SK-N-SH treated with all-trans-retinoic acid at 6 μM for 48 hours (cell line): ENCODE measurements at regions not wholly inside any gene's neighbourhood (a gene's known extent, or its start where the extent isn't known, plus 50 kb on each side); places are given as distances from the start of the nearest gene placed in this dataset.

ENCODE experiments used
- ATAC-seq: fragments of 200-7000 bp; cut with Tn5 transposase; 3 replicates; pipeline ENCODE4 v1.9.1; 2020; ENCODE audit warnings: mild to moderate bottlenecking, moderate library complexity
- ARNTL ChIP-seq: fragments of 450-650 bp; formaldehyde crosslinking; IDR thresholded peaks from 2 replicates; pipeline ENCODE4 v1.5.0; 2020; ENCODE audit warnings: low read depth, mild to moderate bottlenecking, moderate library complexity, borderline replicate concordance
- BACH2 ChIP-seq: fragments of 250-450 bp; sonication (Bioruptor Pico); IDR thresholded peaks from 2 replicates; pipeline ENCODE4 v1.9.0; 2021; ENCODE audit warnings: mild to moderate bottlenecking, borderline replicate concordance
- CSDC2 ChIP-seq: fragments of 250-450 bp; sonication (Bioruptor Pico); IDR thresholded peaks from 2 replicates; pipeline ENCODE4 v1.5.0; 2020; ENCODE audit warnings: mild to moderate bottlenecking, moderate library complexity
- CSRNP3 ChIP-seq: fragments of 250-450 bp; sonication (Bioruptor Pico); IDR thresholded peaks from 2 replicates; pipeline ENCODE4 v1.5.1; 2021; ENCODE audit warnings: mild to moderate bottlenecking, moderate library complexity
- ESRRG ChIP-seq: fragments of 250-450 bp; sonication (Bioruptor Pico); IDR thresholded peaks from 2 replicates; pipeline ENCODE4 v1.6.1; 2021; ENCODE audit warnings: mild to moderate bottlenecking
- ISL1 ChIP-seq: fragments of 250-450 bp; sonication (Bioruptor Pico); IDR thresholded peaks from 2 replicates; pipeline ENCODE4 v2.1.2; 2022; ENCODE audit warnings: mild to moderate bottlenecking, moderate library complexity
- OSR1 ChIP-seq: fragments of 250-450 bp; sonication (Bioruptor Pico); IDR thresholded peaks from 2 replicates; pipeline ENCODE4 v1.8.0; 2022; ENCODE audit warnings: moderate library complexity, mild to moderate bottlenecking, inconsistent platforms
- POU6F1 ChIP-seq: fragments of 250-450 bp; sonication (Bioruptor Pico); IDR thresholded peaks from 2 replicates; pipeline ENCODE4 v1.8.0; 2021; ENCODE audit warnings: low read depth, mild to moderate bottlenecking, moderate library complexity, borderline replicate concordance
- PPARA ChIP-seq: fragments of 250-450 bp; sonication (Bioruptor Pico); IDR thresholded peaks from 2 replicates; pipeline ENCODE4 v1.5.0; 2020; ENCODE audit warnings: mild to moderate bottlenecking, borderline replicate concordance
- RARB ChIP-seq: fragments of 250-450 bp; sonication (Bioruptor Pico); IDR thresholded peaks from 2 replicates; pipeline ENCODE4 v1.8.0; 2021; ENCODE audit warnings: mild to moderate bottlenecking, moderate library complexity
- SNAI2 ChIP-seq: fragments of 250-450 bp; sonication (Bioruptor Pico); IDR thresholded peaks from 2 replicates; pipeline ENCODE4 v1.5.0; 2020; ENCODE audit warnings: mild to moderate bottlenecking, moderate library complexity
- TCF4 ChIP-seq: fragments of 250-450 bp; sonication (Bioruptor Pico); IDR thresholded peaks from 2 replicates; pipeline ENCODE4 v1.8.0; 2021; ENCODE audit warnings: mild to moderate bottlenecking, moderate library complexity, borderline replicate concordance
- TOX ChIP-seq: fragments of 250-450 bp; sonication (Bioruptor Pico); IDR thresholded peaks from 2 replicates; pipeline ENCODE4 v1.8.0; 2021; ENCODE audit warnings: mild to moderate bottlenecking, moderate library complexity, borderline replicate concordance
- ZC3H10 ChIP-seq: fragments of 250-450 bp; sonication (Bioruptor Pico); IDR thresholded peaks from 2 replicates; pipeline ENCODE4 v1.5.1; 2021; ENCODE audit warnings: mild to moderate bottlenecking, moderate library complexity
- ZFP3 ChIP-seq: fragments of 250-450 bp; sonication (Bioruptor Pico); IDR thresholded peaks from 2 replicates; pipeline ENCODE4 v1.5.0; 2020; ENCODE audit warnings: mild to moderate bottlenecking, moderate library complexity
- ZFP30 ChIP-seq: fragments of 450-650 bp; formaldehyde crosslinking; IDR thresholded peaks from 2 replicates; pipeline ENCODE4 v1.5.0; 2022; ENCODE audit warnings: mild to moderate bottlenecking, moderate library complexity
- ZNF565 ChIP-seq: fragments of 450-650 bp; formaldehyde crosslinking; conservative IDR thresholded peaks from 2 replicates; pipeline ENCODE4 v1.5.0; 2020; ENCODE audit warnings: low read depth, mild to moderate bottlenecking, moderate library complexity
- ZNF70 ChIP-seq: fragments of 450-650 bp; formaldehyde crosslinking; IDR thresholded peaks from 2 replicates; pipeline ENCODE4 v1.5.0; 2020; ENCODE audit warnings: mild to moderate bottlenecking, moderate library complexity
- ZNF8 ChIP-seq: fragments of 450-650 bp; formaldehyde crosslinking; IDR thresholded peaks from 2 replicates; pipeline ENCODE4 v1.5.0; 2020; ENCODE audit warnings: mild to moderate bottlenecking, moderate library complexity
- TF ChIP-seq, protein P1 (sequence below): fragments of 250-450 bp; sonication (Bioruptor Pico); IDR thresholded peaks from 2 replicates; pipeline ENCODE4 v1.5.0; 2020; ENCODE audit warnings: mild to moderate bottlenecking, moderate library complexity
- TF ChIP-seq, protein P2 (sequence below): fragments of 250-450 bp; sonication (Bioruptor Pico); IDR thresholded peaks from 2 replicates; pipeline ENCODE4 v1.8.0; 2020; ENCODE audit warnings: mild to moderate bottlenecking, moderate library complexity, borderline replicate concordance
- TF ChIP-seq, protein P3 (sequence below): fragments of 250-450 bp; sonication (Bioruptor Pico); IDR thresholded peaks from 2 replicates; pipeline ENCODE4 v1.5.1; 2020; ENCODE audit warnings: low read depth, mild to moderate bottlenecking, moderate library complexity

DNA sequence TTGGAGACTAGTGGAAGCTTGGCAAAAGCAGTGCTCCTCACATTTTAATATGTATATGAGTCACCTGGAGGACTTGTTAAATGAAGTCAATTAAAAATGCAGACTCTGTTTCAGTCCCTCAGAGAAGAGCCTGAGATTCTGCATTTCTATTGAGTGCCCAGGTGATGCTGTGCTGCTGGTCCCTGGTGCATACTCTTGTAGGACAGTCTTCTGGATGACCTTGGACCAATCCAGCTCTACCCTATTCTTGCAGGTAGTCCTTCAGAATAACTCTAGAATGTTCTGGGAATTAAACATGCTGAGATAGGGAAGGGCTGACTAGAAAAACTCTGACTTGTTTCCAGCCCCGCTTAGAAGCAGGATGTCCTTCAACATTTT is 115.9 kb downstream of the CASP12 start:
- no peak for TF ChIP-seq RARB
- no peak for TF ChIP-seq ZFP30
- no peak for TF ChIP-seq ZFP3
- no peak for TF ChIP-seq PPARA (CRISPR knock-in tag)
- no peak for TF ChIP-seq TCF4 (CRISPR knock-in tag)
- TF ChIP-seq ESRRG (CRISPR knock-in tag) = no peak
- TF ChIP-seq ZC3H10 (CRISPR knock-in tag) = no peak
- ATAC-seq = no peak

DNA sequence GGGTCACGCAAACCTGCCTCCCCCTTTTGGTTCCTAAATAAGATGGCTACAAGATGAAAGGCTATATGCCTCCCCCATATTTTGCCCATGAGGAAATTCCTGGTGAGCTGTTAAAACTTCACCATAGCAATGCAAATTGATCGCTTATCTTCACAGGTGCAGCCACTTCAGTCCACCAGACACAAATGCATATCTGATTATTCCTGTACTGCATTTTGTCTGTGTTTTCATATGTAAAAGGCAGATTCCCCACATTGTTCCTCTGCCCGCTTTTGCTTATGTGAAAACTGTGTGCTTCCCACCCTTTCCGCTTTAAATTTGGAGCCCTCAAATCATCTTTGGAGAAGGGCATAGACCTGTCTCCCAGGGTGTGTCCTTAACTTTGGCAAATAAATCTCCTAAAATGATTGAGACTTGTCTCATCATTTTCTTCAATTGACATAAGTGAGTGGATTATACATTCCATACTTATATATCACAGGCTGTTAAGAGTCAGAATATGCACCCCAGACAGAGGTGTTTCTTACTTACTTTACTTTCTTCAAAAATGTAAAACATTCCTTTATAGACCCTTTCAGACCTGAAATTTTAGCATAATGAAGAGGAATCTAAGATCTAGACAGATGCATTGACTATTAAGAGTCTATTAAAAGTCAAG is 116.4 kb downstream of the CASP12 start:
- no peak for ATAC-seq
- TF ChIP-seq ZFP30 = no peak
- TF ChIP-seq, protein P1, sequence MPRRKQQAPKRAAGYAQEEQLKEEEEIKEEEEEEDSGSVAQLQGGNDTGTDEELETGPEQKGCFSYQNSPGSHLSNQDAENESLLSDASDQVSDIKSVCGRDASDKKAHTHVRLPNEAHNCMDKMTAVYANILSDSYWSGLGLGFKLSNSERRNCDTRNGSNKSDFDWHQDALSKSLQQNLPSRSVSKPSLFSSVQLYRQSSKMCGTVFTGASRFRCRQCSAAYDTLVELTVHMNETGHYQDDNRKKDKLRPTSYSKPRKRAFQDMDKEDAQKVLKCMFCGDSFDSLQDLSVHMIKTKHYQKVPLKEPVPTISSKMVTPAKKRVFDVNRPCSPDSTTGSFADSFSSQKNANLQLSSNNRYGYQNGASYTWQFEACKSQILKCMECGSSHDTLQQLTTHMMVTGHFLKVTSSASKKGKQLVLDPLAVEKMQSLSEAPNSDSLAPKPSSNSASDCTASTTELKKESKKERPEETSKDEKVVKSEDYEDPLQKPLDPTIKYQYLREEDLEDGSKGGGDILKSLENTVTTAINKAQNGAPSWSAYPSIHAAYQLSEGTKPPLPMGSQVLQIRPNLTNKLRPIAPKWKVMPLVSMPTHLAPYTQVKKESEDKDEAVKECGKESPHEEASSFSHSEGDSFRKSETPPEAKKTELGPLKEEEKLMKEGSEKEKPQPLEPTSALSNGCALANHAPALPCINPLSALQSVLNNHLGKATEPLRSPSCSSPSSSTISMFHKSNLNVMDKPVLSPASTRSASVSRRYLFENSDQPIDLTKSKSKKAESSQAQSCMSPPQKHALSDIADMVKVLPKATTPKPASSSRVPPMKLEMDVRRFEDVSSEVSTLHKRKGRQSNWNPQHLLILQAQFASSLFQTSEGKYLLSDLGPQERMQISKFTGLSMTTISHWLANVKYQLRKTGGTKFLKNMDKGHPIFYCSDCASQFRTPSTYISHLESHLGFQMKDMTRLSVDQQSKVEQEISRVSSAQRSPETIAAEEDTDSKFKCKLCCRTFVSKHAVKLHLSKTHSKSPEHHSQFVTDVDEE = no peak
- no peak for TF ChIP-seq BACH2
- no peak for TF ChIP-seq POU6F1 (CRISPR knock-in tag)
- no peak for TF ChIP-seq ZC3H10 (CRISPR knock-in tag)
- no peak for TF ChIP-seq CSRNP3
- TF ChIP-seq, protein P2, sequence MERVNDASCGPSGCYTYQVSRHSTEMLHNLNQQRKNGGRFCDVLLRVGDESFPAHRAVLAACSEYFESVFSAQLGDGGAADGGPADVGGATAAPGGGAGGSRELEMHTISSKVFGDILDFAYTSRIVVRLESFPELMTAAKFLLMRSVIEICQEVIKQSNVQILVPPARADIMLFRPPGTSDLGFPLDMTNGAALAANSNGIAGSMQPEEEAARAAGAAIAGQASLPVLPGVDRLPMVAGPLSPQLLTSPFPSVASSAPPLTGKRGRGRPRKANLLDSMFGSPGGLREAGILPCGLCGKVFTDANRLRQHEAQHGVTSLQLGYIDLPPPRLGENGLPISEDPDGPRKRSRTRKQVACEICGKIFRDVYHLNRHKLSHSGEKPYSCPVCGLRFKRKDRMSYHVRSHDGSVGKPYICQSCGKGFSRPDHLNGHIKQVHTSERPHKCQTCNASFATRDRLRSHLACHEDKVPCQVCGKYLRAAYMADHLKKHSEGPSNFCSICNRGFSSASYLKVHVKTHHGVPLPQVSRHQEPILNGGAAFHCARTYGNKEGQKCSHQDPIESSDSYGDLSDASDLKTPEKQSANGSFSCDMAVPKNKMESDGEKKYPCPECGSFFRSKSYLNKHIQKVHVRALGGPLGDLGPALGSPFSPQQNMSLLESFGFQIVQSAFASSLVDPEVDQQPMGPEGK = no peak
- TF ChIP-seq ESRRG (CRISPR knock-in tag) = no peak
- no peak for TF ChIP-seq ZNF8 (CRISPR knock-in tag)
- no peak for TF ChIP-seq TOX
- TF ChIP-seq ZFP3 = no peak
- no peak for TF ChIP-seq PPARA (CRISPR knock-in tag)
- TF ChIP-seq CSDC2 = no peak
- no peak for TF ChIP-seq SNAI2 (CRISPR knock-in tag)

DNA sequence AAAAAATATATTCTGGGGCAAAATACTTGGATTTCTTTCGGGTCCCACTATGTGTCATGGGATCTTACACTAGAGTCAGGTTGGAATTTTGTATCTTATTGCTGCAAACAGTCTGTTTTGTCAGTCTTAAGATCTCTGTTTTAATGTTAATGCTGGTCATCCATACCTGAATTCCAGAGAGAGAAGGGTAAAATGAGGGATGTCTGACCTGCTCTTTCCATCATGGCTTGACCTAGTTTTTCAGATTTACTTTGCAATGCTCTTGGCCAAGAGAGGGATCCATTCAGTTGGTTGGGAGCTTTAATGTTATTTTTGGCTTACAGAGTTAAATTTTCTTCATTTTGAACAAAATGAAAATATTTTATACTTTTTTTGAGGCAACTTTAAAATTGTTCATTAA is 117.2 kb downstream of the CASP12 start:
- ATAC-seq = no peak
- no peak for TF ChIP-seq POU6F1 (CRISPR knock-in tag)
- no peak for TF ChIP-seq TOX

GRCh38 chr11:104776501-104777170 is 121.6 kb downstream of the CASP12 start:
- TF ChIP-seq ZNF8 (CRISPR knock-in tag) (no peak), ZNF565 (no peak), TOX (no peak), ARNTL (CRISPR knock-in tag) (no peak), ISL1 (CRISPR knock-in tag) (no peak), TCF4 (CRISPR knock-in tag) (no peak), PPARA (CRISPR knock-in tag) (no peak), BACH2 (no peak), ZFP3 (no peak), ZFP30 (no peak), RARB (no peak), OSR1 (CRISPR knock-in tag) (no peak), POU6F1 (CRISPR knock-in tag) (no peak), ZNF70 (CRISPR knock-in tag) (no peak), ZC3H10 (CRISPR knock-in tag) (no peak)
- TF ChIP-seq, protein P3, sequence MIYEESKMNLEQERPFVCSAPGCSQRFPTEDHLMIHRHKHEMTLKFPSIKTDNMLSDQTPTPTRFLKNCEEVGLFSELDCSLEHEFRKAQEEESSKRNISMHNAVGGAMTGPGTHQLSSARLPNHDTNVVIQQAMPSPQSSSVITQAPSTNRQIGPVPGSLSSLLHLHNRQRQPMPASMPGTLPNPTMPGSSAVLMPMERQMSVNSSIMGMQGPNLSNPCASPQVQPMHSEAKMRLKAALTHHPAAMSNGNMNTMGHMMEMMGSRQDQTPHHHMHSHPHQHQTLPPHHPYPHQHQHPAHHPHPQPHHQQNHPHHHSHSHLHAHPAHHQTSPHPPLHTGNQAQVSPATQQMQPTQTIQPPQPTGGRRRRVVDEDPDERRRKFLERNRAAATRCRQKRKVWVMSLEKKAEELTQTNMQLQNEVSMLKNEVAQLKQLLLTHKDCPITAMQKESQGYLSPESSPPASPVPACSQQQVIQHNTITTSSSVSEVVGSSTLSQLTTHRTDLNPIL (CRISPR knock-in tag) = no peak
- no peak for ATAC-seq
